Epidermal melanocyte (primary cell): ENCODE measurements at regions not wholly inside any gene's neighbourhood (a gene's known extent, or its start where the extent isn't known, plus 50 kb on each side); places are given as distances from the start of the nearest gene placed in this dataset.
"Not testable (repeated sequence)": the region's sequence is repeated elsewhere in the genome, so short reads cannot be mapped to it uniquely, and the experiment has no call there.

ENCODE experiments used
- DNase-seq: peaks from one replicate; pipeline ENCODE4 v3.0.0; 2011; ENCODE audit warnings: low spot score; ENCODE audit not compliant: insufficient read length

DNA sequence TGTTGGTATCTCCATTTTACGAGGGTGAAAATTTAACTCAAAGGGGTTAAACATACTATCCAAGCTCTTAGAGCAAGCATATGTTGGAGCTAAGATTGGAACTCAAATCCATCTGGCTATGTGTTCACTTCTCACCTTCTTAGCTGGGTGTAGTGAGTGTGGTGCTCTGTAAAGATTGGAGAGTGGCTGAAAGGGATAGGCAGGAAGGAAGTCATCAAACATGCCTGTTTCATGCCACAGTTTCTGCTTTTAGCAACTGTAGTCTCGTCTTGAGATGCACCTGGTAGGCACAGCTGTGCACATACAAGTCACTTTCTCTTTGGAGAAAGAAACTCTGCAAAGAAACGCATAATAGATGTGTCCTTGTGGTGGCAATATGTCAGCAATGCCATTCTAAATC is 189.1 kb upstream of the MDFIC2 start:
- no peak for DNase-seq

GRCh38 chr3:70488816-70489215 is 176.4 kb upstream of the MDFIC2 start:
- no peak for DNase-seq

DNA sequence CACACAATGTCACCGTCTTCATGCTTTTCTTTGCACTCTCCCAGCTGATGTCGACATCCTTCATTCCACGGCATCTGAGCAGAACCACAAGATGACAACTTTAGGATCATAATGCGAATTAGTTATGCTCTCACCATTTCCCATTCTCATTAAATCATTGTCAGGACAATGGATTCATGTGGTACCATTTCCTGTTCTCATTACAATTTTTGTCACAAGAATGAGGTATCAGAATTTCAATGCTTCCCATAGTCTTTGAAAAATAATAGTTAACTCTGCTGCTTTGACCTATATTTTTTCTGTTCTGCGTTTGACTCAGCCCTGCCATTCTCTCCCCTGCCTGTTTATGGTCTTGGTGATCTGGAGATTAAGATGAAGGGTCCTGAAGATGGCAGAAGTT is 175.7 kb upstream of the MDFIC2 start:
- DNase-seq, result no peak

- no peak for DNase-seq
Observed at GRCh38 chr3:70486414-70487017, 174.1 kb upstream of the MDFIC2 start.

- no peak for DNase-seq
Observed at GRCh38 chr3:70476174-70476573, 163.7 kb upstream of the MDFIC2 start.

GRCh38 chr3:70471464-70472342 is 159.3 kb upstream of the MDFIC2 start:
- no peak for DNase-seq

- DNase-seq, result no peak
Observed at GRCh38 chr3:70466096-70466495, 153.7 kb upstream of the MDFIC2 start.

DNA sequence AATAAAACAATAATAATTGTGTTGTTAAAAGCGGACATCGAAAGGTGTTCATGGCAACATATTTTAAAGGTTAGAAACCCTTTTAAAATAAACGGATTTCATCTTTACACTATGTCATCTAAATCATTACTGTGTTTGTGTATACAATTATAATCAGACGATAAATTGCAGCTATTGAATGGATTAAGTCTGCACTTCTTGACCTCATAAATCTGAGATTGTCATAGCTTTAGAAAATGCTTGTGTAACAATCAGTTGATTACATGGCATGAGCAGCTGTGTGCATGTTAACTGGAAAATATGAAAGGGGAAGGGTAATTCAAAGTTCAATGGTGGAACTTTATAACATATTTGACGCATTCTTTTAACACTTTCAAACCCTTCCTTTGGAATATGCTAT is 152.4 kb upstream of the MDFIC2 start:
- no peak for DNase-seq

DNA sequence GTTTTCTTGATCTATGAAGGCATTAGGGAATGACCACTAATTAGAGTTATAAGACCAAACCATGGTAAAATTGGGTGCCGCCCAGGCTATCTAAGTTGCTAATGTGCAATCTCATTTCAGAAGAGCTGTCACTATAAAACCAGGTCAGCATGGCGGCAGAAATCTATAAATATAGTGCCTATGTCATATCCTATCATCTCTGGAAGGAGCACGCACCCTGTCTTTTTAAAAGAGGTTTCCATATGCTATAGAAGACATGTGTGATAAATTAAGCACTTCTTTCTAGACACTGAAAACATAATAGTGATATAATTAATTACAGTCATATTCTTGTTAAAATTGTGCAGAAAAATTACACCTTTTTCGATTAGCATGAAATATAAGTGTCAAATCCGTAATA is 152.0 kb upstream of the MDFIC2 start:
- no peak for DNase-seq

DNA sequence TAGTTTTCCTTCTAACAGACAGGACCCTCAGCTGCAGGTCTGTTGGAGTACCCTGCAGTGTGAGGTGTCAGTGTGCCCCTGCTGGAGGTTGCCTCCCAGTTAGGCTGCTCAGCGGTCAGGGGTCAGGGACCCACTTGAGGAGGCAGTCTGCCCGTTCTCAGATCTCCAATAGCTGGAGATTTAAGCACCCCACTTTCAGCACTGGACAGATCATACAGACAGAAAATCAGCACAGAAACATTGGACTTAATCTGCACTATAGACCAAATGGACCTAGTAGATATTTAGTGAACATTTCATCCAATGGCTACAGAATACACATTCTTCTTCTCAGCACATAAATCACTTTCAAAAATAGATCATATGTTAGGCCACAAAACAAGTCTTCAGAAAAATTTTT is 137.8 kb upstream of the MDFIC2 start:
- not testable (repeated sequence) for DNase-seq

DNA sequence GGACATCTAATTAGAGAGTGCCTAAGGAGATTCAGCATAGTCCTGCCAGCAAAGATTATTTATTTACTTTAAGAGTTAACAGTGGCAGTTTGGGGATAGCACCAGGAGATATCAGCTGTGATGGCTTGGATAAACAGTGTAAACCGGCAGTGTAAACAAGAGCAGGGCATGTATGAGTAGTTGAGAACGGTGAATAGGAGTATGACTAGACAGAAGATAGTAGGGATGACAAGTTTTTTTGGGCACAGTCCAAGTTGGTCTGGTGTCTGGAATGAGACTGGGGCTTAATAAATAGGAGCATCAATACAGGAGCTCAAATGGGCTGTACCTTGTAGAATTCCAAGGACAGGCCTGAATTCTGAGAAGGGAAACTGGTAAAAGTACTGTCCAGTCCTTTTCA is 123.0 kb upstream of the MDFIC2 start:
- not testable (repeated sequence) for DNase-seq

DNA sequence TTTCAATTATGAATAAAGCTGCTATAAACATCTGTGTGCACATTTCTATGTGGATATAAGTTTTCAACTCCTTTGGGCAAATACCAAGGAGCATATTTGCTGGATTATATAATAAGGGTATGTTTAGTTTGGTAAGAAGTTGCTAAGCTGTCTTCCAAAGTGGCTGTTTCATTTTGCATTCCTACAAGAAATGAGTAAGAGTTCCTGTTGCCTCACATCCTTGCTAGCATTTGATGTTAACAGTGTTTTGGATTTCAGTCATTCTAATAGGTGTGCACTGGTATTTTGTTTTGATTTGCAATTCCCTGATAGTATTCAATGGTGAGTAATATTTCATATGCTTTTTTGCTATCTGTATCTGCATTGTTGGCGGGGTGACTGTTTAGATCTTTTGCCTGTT is 120.7 kb upstream of the MDFIC2 start:
- no peak for DNase-seq

GRCh38 chr3:70431911-70432310 is 119.5 kb upstream of the MDFIC2 start:
- no peak for DNase-seq

DNA sequence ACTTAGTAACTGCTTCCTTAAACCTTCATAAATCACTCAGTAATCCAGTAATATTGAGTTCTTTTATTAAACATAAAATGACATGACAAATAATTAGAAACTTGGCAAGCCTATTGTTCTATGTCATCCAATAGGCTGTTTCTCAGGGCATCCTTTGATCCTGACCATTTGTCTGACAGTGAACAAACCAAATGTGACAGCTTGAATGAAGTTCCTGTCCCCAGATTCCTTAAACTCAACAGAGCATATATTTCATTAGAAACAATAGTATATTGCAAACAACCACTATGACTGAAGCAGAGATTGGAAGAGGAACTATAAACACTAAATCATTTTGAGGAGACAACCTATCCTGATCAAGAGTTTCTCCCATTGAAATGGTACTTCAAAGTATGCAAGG is 113.6 kb upstream of the MDFIC2 start:
- DNase-seq, result no peak

DNA sequence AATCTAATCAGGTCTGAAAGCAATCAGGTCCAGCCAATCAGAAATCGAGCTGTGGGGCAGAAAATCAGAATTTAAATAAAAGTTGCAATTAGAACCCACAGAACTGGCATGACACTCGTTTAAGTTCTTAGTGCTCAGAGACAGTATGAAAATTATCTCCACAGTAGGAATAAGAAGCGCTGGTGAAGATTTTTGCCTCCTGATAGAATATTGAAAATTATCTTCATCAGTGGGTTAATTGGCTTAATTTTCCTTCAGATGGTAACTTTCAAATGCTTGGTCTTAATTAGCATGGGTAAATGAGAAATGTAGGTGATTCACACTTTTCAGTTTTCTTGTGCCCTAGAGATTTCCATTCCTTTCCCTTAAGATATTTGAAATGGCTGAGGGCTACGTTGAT is 109.1 kb upstream of the MDFIC2 start:
- no peak for DNase-seq

DNA sequence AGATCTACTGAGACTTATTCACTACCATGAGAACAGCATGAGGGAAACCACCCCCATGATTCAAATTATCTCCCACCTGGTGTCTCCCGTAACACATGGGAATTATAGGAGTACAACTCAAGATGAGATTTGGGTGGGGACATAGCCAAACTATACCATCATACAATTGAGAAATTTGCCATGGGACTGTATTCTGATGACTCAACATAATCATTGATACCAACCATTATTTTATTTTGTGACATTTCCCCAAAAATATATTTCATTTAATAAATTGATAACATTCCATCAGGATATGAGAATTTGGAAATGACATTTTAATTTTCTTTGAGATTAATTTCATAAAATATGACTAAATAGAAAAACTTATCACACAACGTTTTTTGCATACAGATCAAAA is 96.6 kb upstream of the MDFIC2 start:
- no peak for DNase-seq

DNA sequence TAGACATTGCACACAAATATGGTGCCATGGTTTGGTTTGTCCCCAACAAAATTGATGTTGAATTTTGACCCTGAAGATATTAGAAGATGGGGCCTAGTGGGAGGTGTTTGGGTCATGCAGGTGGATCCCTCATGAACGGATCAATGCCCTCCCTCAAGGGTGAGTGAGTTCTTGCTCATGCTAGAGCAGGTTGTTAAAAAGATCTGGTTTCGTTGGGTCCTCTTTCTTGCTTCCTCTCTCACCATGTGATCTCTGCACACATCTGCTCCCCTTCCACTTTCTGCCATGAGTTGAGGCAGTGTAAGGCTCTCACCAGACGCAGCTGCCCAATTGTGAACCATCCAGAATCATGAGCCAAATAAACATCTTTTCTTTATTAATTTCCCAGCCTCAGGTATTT is 87.8 kb upstream of the MDFIC2 start:
- DNase-seq, result no peak

DNA sequence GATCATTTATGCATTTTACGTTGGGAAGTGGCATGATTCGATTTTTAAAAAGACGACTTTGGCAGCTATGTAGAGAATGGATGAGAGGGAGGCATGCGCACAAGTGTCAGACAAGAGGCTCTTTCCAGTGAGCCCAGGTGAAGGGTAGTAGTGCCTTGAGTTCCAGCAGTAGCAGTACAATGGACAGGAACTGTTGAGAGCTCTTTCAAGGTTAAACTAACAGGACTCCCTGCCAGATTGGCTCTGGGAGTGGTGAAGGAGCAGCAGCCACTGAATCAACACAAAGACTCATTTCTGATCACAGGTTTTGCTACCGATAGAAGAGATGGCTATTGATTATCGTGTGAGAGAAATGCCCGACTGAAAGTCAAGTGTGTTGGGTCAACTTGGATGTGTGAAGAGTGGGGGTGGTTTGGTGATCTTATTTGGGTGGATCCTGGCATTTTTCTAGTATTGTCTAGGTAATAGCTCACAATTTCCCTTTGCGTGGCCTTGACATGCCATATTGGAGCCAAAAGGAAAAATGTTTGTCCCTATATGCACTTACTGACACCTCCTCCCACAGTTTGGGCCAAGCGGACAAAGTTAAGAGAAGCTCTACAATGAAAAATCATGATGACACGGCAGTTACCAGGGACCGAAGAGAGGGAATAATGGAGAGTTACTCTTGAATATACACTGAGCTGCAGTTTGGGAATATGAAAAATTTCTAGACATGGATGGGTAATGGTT is 81.6 kb upstream of the MDFIC2 start:
- DNase-seq, result no peak

GRCh38 chr3:70392227-70392626 is 79.8 kb upstream of the MDFIC2 start:
- no peak for DNase-seq

DNA sequence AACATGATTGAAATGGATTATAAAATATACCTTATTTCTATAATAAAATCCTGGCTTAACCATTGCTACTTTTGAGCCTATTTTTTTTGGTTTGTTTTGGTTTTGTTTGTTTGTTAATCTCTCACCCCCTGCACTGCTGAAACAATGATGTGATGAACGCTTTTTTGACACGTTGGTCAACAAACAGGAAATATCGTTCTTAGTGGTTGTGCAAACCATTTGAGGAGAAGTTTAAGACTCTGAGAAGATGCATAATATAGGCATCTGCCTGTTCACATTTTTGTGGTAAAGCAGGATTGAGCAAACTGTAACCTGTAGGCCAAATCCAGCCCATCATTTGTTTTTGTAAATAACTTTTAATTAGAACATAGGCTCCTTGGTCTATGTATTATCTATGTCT is 75.5 kb upstream of the MDFIC2 start:
- DNase-seq, result no peak

- no peak for DNase-seq
Observed at GRCh38 chr3:70386846-70387245, 74.4 kb upstream of the MDFIC2 start.

DNA sequence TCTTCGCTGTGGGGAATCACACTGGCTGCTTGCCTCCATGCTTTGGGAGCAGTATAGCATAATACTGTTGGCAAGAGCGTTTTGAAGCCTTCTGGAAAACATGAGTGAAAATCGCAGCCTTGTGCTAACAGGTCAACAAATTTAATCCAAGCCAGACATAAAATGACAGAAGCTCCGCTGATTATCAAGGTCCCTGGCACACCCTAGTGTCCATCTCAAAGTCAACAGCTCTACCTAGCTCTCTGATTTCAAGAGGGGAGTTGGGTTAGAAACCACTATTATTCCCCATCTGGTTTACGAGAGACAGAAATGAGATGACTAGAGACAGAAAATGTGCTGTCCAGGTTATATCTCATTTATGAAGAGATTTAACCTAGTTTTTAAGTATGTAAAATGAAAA is 73.6 kb upstream of the MDFIC2 start:
- DNase-seq, result no peak
